ENCODE measurements at regions not wholly inside any gene's neighbourhood (a gene's known extent, or its start where the extent isn't known, plus 50 kb on each side); places are given as distances from the start of the nearest gene placed in this dataset.
"Not testable (repeated sequence)": the region's sequence is repeated elsewhere in the genome, so short reads cannot be mapped to it uniquely, and the experiment has no call there.

DNA sequence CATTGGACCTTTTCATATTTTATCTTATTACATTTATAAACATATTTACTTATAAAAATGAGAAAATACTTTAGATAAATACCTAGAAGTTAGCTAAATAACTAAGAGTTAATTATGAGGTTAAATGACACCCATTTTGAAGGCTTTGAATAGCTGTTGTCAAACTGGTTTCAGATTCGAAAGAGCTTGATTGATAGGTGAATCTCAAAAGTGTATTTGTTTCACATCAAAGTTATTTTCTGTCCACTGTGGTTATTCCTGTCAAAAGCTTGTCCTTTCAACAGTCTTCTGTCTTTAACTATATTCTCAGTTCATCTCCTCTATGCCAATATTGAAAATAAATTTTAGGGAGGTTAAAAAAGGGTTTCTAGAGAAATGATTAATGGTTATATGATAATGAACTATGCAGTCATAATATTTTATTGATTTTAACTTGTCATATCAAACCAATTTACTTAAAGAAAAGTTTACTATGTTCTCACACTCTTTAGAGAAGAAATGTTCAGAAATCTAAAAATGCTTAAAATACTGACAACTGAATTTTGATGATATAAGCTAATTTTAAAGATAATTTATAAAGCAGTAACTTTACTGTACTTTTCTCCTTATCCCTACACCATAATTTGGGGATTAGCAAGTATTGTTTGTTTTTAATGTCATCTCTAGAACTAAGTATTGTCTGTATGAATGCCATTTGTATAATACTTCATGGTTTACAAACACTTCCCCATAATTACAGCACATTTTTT is 72.0 kb upstream of the FOXP2 start:
- TF ChIP-seq CTCF (IDR thresholded peaks at IDR 0.05; ENCODE audit: low read depth, low read length): no peak
- DNase-seq (ENCODE audit: extremely low read depth, low read depth): no peak

DNA sequence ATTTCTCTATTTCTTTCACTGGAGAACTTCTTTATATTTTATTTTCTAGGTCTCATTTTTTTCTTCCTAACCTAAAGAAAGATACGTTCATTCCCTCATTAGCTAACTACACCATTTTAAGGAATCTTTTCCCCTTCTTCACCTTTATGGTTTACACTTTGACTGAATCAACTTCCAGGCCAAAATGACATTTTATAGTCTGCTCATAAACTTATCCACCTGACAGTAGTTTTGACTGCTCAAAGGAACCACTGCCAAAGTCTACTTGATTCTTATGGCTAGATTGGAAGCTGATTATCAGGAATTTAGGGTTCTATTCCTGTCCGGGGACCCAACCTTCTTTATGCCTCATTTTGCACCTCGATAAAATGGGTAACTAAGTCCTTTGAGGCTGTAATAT is 73.0 kb upstream of the FOXP2 start:
- TF ChIP-seq CTCF (IDR thresholded peaks at IDR 0.05; ENCODE audit: low read depth, low read length): no peak
- no peak for DNase-seq (ENCODE audit: extremely low read depth, low read depth)

DNA sequence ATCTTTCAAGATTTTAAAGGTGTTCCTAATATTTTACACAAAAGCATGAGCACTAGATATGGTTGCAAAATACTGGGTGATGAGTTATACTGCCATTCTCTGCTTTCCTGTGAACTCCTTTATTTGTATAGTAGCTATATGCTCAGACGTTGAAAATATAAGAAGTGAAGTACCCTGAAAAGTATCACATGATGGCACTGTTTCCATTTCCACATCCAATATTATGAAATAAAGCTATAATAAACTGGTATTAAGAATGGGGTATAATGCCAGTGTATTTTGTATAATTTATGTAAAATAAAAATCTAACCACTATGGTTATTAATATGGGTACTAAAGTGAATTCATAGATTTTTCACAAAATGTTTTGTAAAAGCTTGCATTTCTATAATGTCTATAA is 79.6 kb upstream of the FOXP2 start:
- no peak for DNase-seq (ENCODE audit: extremely low read depth, low read depth)
- TF ChIP-seq CTCF (IDR thresholded peaks at IDR 0.05; ENCODE audit: low read depth, low read length): no peak

- not testable (repeated sequence) for DNase-seq (ENCODE audit: extremely low read depth, low read depth)
These were observed 85.2 kb upstream of the FOXP2 start for GRCh38 chr7:114329458-114329857.

DNA sequence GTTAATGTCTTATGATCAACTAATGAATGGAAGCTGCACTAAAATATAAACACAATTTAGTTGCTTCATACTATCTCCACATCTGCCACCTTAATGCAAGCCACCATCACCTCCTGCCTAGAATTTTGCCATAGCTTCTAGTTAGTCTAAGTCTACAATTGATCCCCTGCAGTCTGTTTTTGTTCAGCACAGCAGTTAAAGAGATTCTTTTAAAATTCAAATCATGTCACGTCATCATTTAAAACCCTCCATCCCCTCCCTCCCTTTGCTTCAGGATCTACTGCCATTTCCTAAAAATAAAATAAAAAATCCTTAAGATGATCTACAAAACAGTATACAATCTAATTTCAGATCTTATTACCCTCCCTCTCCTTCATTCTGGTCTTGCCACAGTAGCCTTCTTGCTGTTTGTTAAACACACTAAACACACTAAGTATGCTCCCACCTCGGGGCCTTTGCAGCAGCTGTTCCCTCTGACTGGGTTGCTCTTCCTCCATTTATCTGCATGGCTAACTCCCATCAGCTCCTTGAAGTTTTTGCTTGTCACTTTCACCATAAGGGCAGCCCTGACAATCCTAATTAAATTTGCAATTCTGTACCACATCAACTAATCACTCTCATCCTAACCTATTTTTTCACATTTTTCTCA is 97.0 kb upstream of the FOXP2 start:
- no peak for DNase-seq (ENCODE audit: extremely low read depth, low read depth)
- TF ChIP-seq CTCF (IDR thresholded peaks at IDR 0.05; ENCODE audit: low read depth, low read length): no peak

GRCh38 chr7:114312649-114313048 is 102.0 kb upstream of the FOXP2 start:
- no peak for TF ChIP-seq CTCF (IDR thresholded peaks at IDR 0.05; ENCODE audit: low read depth, low read length)
- no peak for DNase-seq (ENCODE audit: extremely low read depth, low read depth)

DNA sequence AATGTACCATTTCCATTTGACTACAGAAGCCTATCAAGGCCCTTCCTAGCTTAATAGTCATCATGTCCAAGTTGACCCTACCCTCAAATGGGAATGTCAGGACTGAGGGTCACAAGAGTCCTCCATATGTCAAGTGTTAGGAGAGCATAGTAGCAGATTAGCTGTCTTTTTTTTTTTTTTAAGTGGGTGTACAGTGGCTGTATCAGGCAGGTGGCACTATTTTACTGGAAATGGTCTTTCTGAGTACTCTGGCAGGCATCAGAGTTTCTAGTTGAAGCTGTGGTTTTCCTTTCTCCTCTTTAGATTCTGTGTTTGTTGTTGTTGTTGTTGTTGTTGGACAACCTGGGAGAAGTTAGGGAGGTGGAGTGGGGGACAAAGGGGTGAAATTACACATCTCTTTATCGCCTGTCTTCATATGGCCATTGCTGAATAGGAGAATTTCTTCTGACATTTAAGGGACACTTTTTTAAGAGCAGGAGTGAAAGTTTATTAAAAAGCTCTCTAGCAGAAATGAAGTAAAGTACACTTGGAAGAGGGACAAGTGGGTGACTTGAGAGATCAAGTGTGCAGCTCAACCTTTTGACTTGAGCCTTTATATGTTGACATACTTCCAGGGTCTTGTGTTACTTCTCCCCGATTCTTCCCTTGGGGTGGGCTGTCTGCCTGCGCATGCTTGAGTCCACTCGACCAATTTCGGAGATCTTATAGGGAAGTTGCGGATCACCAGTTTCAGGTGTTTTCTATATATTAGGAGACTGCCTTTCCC is 104.1 kb upstream of the FOXP2 start:
- TF ChIP-seq CTCF (IDR thresholded peaks at IDR 0.05; ENCODE audit: low read depth, low read length): no peak; the same call in 1 of the 2 replicates
- no peak for DNase-seq (ENCODE audit: extremely low read depth, low read depth)
